ENCODE measurements at regions not wholly inside any gene's neighbourhood (a gene's known extent, or its start where the extent isn't known, plus 50 kb on each side); places are given as distances from the start of the nearest gene placed in this dataset.

DNA sequence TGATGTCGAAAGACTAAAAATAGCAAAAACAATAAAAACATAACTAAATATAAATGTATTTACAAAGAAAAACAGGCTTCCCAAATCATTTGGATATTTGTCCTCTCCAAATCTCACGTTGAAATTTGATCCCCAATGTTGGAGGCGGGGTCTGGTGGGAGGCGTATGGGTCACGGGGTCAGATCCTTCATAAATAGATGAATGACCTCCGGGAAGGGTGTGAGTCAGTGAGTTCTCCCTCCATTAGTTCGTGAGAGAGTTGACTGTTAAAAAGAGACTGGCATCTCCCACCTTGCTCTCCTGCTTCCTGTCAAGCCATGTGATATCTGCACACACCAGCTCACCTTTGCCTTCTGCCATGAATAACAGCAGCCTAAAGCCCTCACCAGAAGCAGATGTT lies 703.0 kb downstream of the TMEM182 start:
- Histone ChIP-seq H3K4me3 (ENCODE audit: low read depth in 1 of 3, low read length in 3 of 3) (no peak overlapping the region), H3K4me1 (ENCODE audit: control insufficient read depth in 4 of 4, insufficient read depth in 4 of 4, low read length in 3 of 4) (no peaks in the 10 kb centered on the region), H3K9ac (ENCODE audit: low read depth in 1 of 2, low read length in 2 of 2) (no peak overlapping the region), H3K9me3 (ENCODE audit: control insufficient read depth in 4 of 4, low read length in 3 of 4) (peaks cover 0 to 4% (median 0%) of the 10 kb centered on the region in 4 donors), H3K27ac (ENCODE audit: low read depth in 1 of 2, low read length in 2 of 2) (no peak overlapping the region), H3K27me3 (ENCODE audit: control insufficient read depth in 4 of 4, insufficient read depth in 4 of 4, low read length in 3 of 4) (no peaks in the 10 kb centered on the region), H3K36me3 (ENCODE audit: control insufficient read depth in 4 of 4, insufficient read depth in 3 of 4, low read depth in 1 of 4, low read length in 3 of 4) (no peaks in the 10 kb centered on the region)
- no peak for DNase-seq (ENCODE audit: low spot score)
- TF ChIP-seq RXRA (IDR thresholded peaks at IDR 0.05) (no peak), JUND (IDR thresholded peaks at IDR 0.05) (no peak), FOXA1 (IDR thresholded peaks at IDR 0.05) (no peak), HNF4A (conservative IDR thresholded peaks at IDR 0.05) (no peak), RAD21 (IDR thresholded peaks at IDR 0.05) (no peak), GABPA (IDR thresholded peaks at IDR 0.05 in 1 of 2, conservative IDR thresholded peaks at IDR 0.05 in 1 of 2) (no peak), TAF1 (conservative IDR thresholded peaks at IDR 0.05) (no peak), FOXA2 (IDR thresholded peaks at IDR 0.05) (no peak), YY1 (IDR thresholded peaks at IDR 0.05) (no peak)
- TF ChIP-seq, protein P1, sequence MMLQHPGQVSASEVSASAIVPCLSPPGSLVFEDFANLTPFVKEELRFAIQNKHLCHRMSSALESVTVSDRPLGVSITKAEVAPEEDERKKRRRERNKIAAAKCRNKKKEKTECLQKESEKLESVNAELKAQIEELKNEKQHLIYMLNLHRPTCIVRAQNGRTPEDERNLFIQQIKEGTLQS (IDR thresholded peaks at IDR 0.05) = no peak
- TF ChIP-seq, protein P2, sequence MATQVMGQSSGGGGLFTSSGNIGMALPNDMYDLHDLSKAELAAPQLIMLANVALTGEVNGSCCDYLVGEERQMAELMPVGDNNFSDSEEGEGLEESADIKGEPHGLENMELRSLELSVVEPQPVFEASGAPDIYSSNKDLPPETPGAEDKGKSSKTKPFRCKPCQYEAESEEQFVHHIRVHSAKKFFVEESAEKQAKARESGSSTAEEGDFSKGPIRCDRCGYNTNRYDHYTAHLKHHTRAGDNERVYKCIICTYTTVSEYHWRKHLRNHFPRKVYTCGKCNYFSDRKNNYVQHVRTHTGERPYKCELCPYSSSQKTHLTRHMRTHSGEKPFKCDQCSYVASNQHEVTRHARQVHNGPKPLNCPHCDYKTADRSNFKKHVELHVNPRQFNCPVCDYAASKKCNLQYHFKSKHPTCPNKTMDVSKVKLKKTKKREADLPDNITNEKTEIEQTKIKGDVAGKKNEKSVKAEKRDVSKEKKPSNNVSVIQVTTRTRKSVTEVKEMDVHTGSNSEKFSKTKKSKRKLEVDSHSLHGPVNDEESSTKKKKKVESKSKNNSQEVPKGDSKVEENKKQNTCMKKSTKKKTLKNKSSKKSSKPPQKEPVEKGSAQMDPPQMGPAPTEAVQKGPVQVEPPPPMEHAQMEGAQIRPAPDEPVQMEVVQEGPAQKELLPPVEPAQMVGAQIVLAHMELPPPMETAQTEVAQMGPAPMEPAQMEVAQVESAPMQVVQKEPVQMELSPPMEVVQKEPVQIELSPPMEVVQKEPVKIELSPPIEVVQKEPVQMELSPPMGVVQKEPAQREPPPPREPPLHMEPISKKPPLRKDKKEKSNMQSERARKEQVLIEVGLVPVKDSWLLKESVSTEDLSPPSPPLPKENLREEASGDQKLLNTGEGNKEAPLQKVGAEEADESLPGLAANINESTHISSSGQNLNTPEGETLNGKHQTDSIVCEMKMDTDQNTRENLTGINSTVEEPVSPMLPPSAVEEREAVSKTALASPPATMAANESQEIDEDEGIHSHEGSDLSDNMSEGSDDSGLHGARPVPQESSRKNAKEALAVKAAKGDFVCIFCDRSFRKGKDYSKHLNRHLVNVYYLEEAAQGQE (IDR thresholded peaks at IDR 0.05) = no peak
- TF ChIP-seq, protein P3, sequence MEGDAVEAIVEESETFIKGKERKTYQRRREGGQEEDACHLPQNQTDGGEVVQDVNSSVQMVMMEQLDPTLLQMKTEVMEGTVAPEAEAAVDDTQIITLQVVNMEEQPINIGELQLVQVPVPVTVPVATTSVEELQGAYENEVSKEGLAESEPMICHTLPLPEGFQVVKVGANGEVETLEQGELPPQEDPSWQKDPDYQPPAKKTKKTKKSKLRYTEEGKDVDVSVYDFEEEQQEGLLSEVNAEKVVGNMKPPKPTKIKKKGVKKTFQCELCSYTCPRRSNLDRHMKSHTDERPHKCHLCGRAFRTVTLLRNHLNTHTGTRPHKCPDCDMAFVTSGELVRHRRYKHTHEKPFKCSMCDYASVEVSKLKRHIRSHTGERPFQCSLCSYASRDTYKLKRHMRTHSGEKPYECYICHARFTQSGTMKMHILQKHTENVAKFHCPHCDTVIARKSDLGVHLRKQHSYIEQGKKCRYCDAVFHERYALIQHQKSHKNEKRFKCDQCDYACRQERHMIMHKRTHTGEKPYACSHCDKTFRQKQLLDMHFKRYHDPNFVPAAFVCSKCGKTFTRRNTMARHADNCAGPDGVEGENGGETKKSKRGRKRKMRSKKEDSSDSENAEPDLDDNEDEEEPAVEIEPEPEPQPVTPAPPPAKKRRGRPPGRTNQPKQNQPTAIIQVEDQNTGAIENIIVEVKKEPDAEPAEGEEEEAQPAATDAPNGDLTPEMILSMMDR (IDR thresholded peaks at IDR 0.05; ENCODE audit: low read depth, low read length, missing input control) = no peak
- TF ChIP-seq, protein P4, sequence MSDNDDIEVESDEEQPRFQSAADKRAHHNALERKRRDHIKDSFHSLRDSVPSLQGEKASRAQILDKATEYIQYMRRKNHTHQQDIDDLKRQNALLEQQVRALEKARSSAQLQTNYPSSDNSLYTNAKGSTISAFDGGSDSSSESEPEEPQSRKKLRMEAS (IDR thresholded peaks at IDR 0.05) = no peak
- TF ChIP-seq, protein P5, sequence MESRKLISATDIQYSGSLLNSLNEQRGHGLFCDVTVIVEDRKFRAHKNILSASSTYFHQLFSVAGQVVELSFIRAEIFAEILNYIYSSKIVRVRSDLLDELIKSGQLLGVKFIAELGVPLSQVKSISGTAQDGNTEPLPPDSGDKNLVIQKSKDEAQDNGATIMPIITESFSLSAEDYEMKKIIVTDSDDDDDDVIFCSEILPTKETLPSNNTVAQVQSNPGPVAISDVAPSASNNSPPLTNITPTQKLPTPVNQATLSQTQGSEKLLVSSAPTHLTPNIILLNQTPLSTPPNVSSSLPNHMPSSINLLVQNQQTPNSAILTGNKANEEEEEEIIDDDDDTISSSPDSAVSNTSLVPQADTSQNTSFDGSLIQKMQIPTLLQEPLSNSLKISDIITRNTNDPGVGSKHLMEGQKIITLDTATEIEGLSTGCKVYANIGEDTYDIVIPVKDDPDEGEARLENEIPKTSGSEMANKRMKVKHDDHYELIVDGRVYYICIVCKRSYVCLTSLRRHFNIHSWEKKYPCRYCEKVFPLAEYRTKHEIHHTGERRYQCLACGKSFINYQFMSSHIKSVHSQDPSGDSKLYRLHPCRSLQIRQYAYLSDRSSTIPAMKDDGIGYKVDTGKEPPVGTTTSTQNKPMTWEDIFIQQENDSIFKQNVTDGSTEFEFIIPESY (IDR thresholded peaks at IDR 0.05) = no peak
- 74% methylated on average over 7 of the region's 7 CpGs for WGBS

DNA sequence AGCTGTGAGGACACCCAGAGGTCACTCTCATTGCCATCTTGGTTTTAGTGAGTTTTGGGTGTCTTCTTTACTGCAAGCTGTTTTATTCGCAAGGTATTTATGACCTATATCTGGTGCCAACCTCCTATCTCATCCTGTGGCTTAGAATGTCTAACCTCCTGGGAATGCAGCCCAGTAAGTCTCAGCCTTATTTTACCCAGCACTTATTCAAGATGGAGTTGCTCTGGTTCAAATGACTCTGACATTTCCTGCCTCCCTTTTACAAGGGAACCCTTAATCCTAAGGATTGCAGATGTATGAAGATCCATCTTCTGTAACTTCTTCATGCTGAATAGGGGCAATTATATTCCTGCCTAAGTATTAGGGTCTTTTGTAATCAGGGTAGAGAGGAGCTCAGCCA lies 708.0 kb downstream of the TMEM182 start:
- no peaks in the 10 kb centered on the region for H3K36me3 ChIP-seq (ENCODE audit: control insufficient read depth in 4 of 4, insufficient read depth in 3 of 4, low read depth in 1 of 4, low read length in 3 of 4)
- 89% methylated on average over 1 of the region's 1 CpG for WGBS
- TF ChIP-seq, protein P2 (IDR thresholded peaks at IDR 0.05) = no peak
- TF ChIP-seq, protein P5 (IDR thresholded peaks at IDR 0.05) = no peak
- TF ChIP-seq NR2F2 (IDR thresholded peaks at IDR 0.05) = no peak
- TF ChIP-seq, protein P3 (IDR thresholded peaks at IDR 0.05; ENCODE audit: low read depth, low read length, missing input control) = no peak
- no peak for TF ChIP-seq RAD21 (IDR thresholded peaks at IDR 0.05)
- no peaks in the 10 kb centered on the region for H3K27me3 ChIP-seq (ENCODE audit: control insufficient read depth in 4 of 4, insufficient read depth in 4 of 4, low read length in 3 of 4)
- H3K4me1 ChIP-seq (ENCODE audit: control insufficient read depth in 4 of 4, insufficient read depth in 4 of 4, low read length in 3 of 4) = no peaks in the 10 kb centered on the region
- H3K4me3 ChIP-seq (ENCODE audit: low read depth in 1 of 3, low read length in 3 of 3) = no peak overlapping the region
- no peak for DNase-seq (ENCODE audit: low spot score)
- no peaks in the 10 kb centered on the region for H3K9me3 ChIP-seq (ENCODE audit: control insufficient read depth in 4 of 4, low read length in 3 of 4)
- no peak overlapping the region for H3K27ac ChIP-seq (ENCODE audit: low read depth in 1 of 2, low read length in 2 of 2)
- H3K9ac ChIP-seq (ENCODE audit: low read depth in 1 of 2, low read length in 2 of 2) = no peak overlapping the region
